Keratinocyte (primary cell): ENCODE measurements at regions not wholly inside any gene's neighbourhood (a gene's known extent, or its start where the extent isn't known, plus 50 kb on each side); places are given as distances from the start of the nearest gene placed in this dataset.

ENCODE experiments used
- DNase-seq: peaks from one replicate; pipeline ENCODE4 v3.0.0-alpha.2; 2011; ENCODE audit warnings: low read depth, missing footprints, low spot score
- FAIRE-seq: peaks from 2 replicates; lab custom pipeline; 2011; peaks lifted over from hg19 to GRCh38; lab: Jason Lieb, UNC
- H2AFZ ChIP-seq: 2 replicates; pipeline ENCODE4 v1.6.0; 2012; ENCODE audit warnings: low read length, control low read depth, inconsistent platforms; ENCODE audit not compliant: control insufficient read depth
- H3K27ac ChIP-seq: 2 replicates; pipeline ENCODE4 v1.5.1; 2011; ENCODE audit warnings: low read length; ENCODE audit not compliant: control insufficient read depth, insufficient read depth
- H3K27me3 ChIP-seq: 3 replicates; pipeline ENCODE4 v1.6.0; 2011; ENCODE audit warnings: low read length; ENCODE audit not compliant: control insufficient read depth, insufficient read depth; ENCODE audit errors: extremely low read depth
- H3K36me3 ChIP-seq, 2 experiments: 2 replicates in 1 of 2; 3 replicates in 1 of 2; pipeline ENCODE4 v1.5.1; 2011; ENCODE audit warnings: low read length in 2 of 2, mild to moderate bottlenecking in 1 of 2; ENCODE audit not compliant: control insufficient read depth in 2 of 2, insufficient read depth in 2 of 2; ENCODE audit errors: extremely low read depth in 1 of 2
- H3K4me1 ChIP-seq: 3 replicates; pipeline ENCODE4 v1.5.1; 2011; ENCODE audit warnings: low read length; ENCODE audit not compliant: control insufficient read depth, insufficient read depth; ENCODE audit errors: extremely low read depth
- H3K4me2 ChIP-seq: 3 replicates; pipeline ENCODE4 v1.6.0; 2011; ENCODE audit warnings: low read depth, low read length; ENCODE audit not compliant: control insufficient read depth, insufficient read depth; ENCODE audit errors: extremely low read depth
- H3K4me3 ChIP-seq, 3 experiments: fragments of 200-600 bp in 1 of 3; sonication (generic) in 1 of 3; 2 replicates in 2 of 3; 3 replicates in 1 of 3; pipeline ENCODE4 v1.5.1; 2011 to 2016; ENCODE audit warnings: low read length in 3 of 3, mild to moderate bottlenecking in 3 of 3, control low read depth in 2 of 3, inconsistent platforms in 1 of 3, low read depth in 1 of 3, mixed read lengths in 1 of 3, mixed run types in 1 of 3, moderate library complexity in 1 of 3; ENCODE audit not compliant: control insufficient read depth in 2 of 3, insufficient read depth in 2 of 3; ENCODE audit errors: extremely low read depth in 1 of 3
- H3K79me2 ChIP-seq: 2 replicates; pipeline ENCODE4 v1.6.0; 2012; ENCODE audit warnings: low read length; ENCODE audit not compliant: control insufficient read depth, insufficient read depth
- H3K9ac ChIP-seq: 3 replicates; pipeline ENCODE4 v1.6.0; 2011; ENCODE audit warnings: low read length; ENCODE audit not compliant: control insufficient read depth, insufficient read depth; ENCODE audit errors: extremely low read depth
- H3K9me1 ChIP-seq: 3 replicates; pipeline ENCODE4 v1.6.0; 2011; ENCODE audit warnings: low read length; ENCODE audit not compliant: control insufficient read depth, insufficient read depth; ENCODE audit errors: extremely low read depth
- H3K9me3 ChIP-seq: 2 replicates; pipeline ENCODE4 v1.5.1; 2012; ENCODE audit warnings: low read depth, low read length; ENCODE audit not compliant: control insufficient read depth
- H4K20me1 ChIP-seq: 3 replicates; pipeline ENCODE4 v1.6.0; 2011; ENCODE audit warnings: low read length; ENCODE audit not compliant: control insufficient read depth, insufficient read depth; ENCODE audit errors: extremely low read depth
- CTCF ChIP-seq, 3 experiments: IDR thresholded peaks in 1 of 3; conservative IDR thresholded peaks in 1 of 3; optimal IDR thresholded peaks in 1 of 3; 2 replicates in 2 of 3; 3 replicates in 1 of 3; pipeline versions ENCODE3 to v1.5.1; 2011; ENCODE audit warnings: low read length in 3 of 3, mild to moderate bottlenecking in 3 of 3, moderate library complexity in 2 of 3, control low read depth in 1 of 3, inconsistent platforms in 1 of 3; ENCODE audit not compliant: insufficient read depth in 2 of 3; ENCODE audit errors: extremely low read depth in 1 of 3
- EZH2 ChIP-seq: IDR thresholded peaks from one replicate; pipeline ENCODE4 v1.6.1; 2012; ENCODE audit warnings: inconsistent platforms, mild to moderate bottlenecking, low read length, moderate library complexity
- dilution Hi-C: fragments of 300-500 bp; cut with MboI; formaldehyde crosslinking; loops from one replicate; pipeline ENCODE4 v1.7.0; 2020; ENCODE audit warnings: low sequenced_read_pairs; ENCODE audit not compliant: extremely low pct_ligation_motif_present

- Histone ChIP-seq H3K36me3 (no peaks in the 10 kb centered on the region), H4K20me1 (no peaks in the 10 kb centered on the region), H3K27ac (no peak overlapping the region), H2AFZ (no peak overlapping the region), H3K9ac (no peak overlapping the region), H3K27me3 (peaks cover 14% of the 10 kb centered on the region), H3K4me3 (no peak overlapping the region), H3K4me2 (no peak overlapping the region), H3K79me2 (no peaks in the 10 kb centered on the region), H3K9me1 (no peaks in the 10 kb centered on the region), H3K4me1 (no peaks in the 10 kb centered on the region), H3K9me3 (no peaks in the 10 kb centered on the region)
- dilution Hi-C loops: no loop called here
- TF ChIP-seq EZH2 (no peak), CTCF (optimal IDR thresholded peaks at IDR 0.05 in 1 of 3, IDR thresholded peaks at IDR 0.05 in 1 of 3, conservative IDR thresholded peaks at IDR 0.05 in 1 of 3; ENCODE audit: extremely low read depth in 1 of 3, insufficient read depth in 2 of 3, low read length in 3 of 3) (no peak)
- DNase-seq (no peak), FAIRE-seq (no peak)
Measured at GRCh38 chr7:50957431-50957830, 174.7 kb upstream of the GRB10 start.

DNA sequence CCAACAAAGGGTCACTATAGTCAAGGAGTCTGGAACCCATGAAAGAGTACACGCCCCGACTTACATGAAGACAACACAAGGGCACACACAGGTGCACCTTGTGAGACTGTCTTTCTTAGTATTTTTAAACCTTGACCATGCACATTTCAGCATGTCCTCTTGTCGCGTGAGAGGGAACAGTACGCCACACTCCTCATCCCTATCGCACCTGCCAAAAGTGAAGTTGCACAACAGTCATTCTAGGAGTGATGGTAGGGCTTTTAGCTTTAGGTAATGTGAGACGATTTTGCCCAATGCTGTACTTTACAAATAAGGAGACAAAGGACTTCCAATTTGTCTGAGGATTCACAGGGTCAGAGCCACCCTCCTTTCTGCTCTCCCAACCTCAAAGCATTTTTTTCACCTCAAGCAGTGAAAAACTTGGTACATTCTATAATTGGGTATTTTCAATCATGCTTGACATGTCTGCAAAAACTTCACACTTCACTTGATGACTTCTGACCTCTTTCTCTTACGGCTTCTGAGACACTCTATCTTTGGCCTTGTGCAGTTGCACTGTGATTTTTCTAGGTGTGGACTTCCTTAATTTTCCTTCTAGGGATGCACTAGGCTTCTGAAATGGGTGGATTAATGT is 173.9 kb upstream of the GRB10 start:
- FAIRE-seq (no peak), DNase-seq (no peak)
- Histone ChIP-seq H3K9me3 (no peaks in the 10 kb centered on the region), H3K36me3 (no peaks in the 10 kb centered on the region), H3K9me1 (no peaks in the 10 kb centered on the region), H3K27ac (no peak overlapping the region), H4K20me1 (no peaks in the 10 kb centered on the region), H3K4me2 (no peak overlapping the region), H3K4me3 (no peak overlapping the region), H3K9ac (no peak overlapping the region), H2AFZ (no peak overlapping the region), H3K79me2 (no peaks in the 10 kb centered on the region), H3K27me3 (peaks cover 14% of the 10 kb centered on the region), H3K4me1 (no peaks in the 10 kb centered on the region)
- dilution Hi-C loops: no loop called here
- no peak for TF ChIP-seq EZH2

GRCh38 chr7:50954716-50955115 is 172.0 kb upstream of the GRB10 start:
- Histone ChIP-seq H3K4me2 (no peak overlapping the region), H2AFZ (no peak overlapping the region), H3K9me1 (no peaks in the 10 kb centered on the region), H3K36me3 (no peaks in the 10 kb centered on the region), H3K79me2 (no peaks in the 10 kb centered on the region), H4K20me1 (no peaks in the 10 kb centered on the region), H3K9ac (no peak overlapping the region), H3K4me1 (no peaks in the 10 kb centered on the region), H3K27me3 (peaks cover 14% of the 10 kb centered on the region), H3K27ac (no peak overlapping the region), H3K4me3 (no peak overlapping the region), H3K9me3 (no peaks in the 10 kb centered on the region)
- DNase-seq: no peak
- dilution Hi-C loops: no loop called here
- no peak for FAIRE-seq
- TF ChIP-seq EZH2 (no peak), CTCF (optimal IDR thresholded peaks at IDR 0.05 in 1 of 3, IDR thresholded peaks at IDR 0.05 in 1 of 3, conservative IDR thresholded peaks at IDR 0.05 in 1 of 3; ENCODE audit: extremely low read depth in 1 of 3, insufficient read depth in 2 of 3, low read length in 3 of 3) (no peak)
